GM12878 (cell line): ENCODE measurements at regions not wholly inside any gene's neighbourhood (a gene's known extent, or its start where the extent isn't known, plus 50 kb on each side); places are given as distances from the start of the nearest gene placed in this dataset.

ENCODE experiments used
- ATAC-seq: fragments of 200-7000 bp; cut with Tn5 transposase; 3 replicates; pipeline ENCODE4 v1.9.1; 2020; ENCODE audit warnings: mild to moderate bottlenecking, moderate library complexity
- BruUV-seq: library from RNA; stranded (reverse); fragments of 400-500 nt; replicated peaks from 2 replicates; lab custom pipeline; 2021; lab: Mats Ljungman, UMichigan
- CTCF ChIA-PET: fragments of 300-600 bp; sonication (Branson Sonifier 250); formaldehyde crosslinking; extraction: SDS; loops from one replicate; lab custom pipeline; 2021; ENCODE audit warnings: inconsistent platforms; lab: Yijun Ruan, JAX
- POLR2A ChIA-PET: fragments of 350-600 bp; formaldehyde crosslinking; extraction: SDS; loops from one replicate; lab custom pipeline; 2021; ENCODE audit warnings: inconsistent platforms; lab: Charles Lee
- RAD21 ChIA-PET: fragments of 300-600 bp; sonication (Branson Sonifier 250); formaldehyde crosslinking; loops from one replicate; lab custom pipeline; 2023; ENCODE audit warnings: antibody characterized with exemption; ENCODE audit not compliant: unreplicated experiment; lab: Charles Lee
- SMC1A ChIA-PET: fragments of 300-600 bp; sonication (Branson Sonifier 250); formaldehyde crosslinking; loops from one replicate; lab custom pipeline; 2023; ENCODE audit not compliant: unreplicated experiment, uncharacterized antibody; lab: Charles Lee
- DNase-seq: peaks from one replicate; pipeline ENCODE4 v3.0.0-alpha.2; 2011; ENCODE audit warnings: low read depth, low spot score
- FAIRE-seq: peaks from 3 replicates; lab custom pipeline; 2011; peaks lifted over from hg19 to GRCh38; lab: Jason Lieb, UNC
- H2AFZ ChIP-seq: 2 replicates; pipeline ENCODE4 v1.6.0; 2011; ENCODE audit warnings: low read depth, low read length, control low read depth; ENCODE audit not compliant: control insufficient read depth
- H3K27ac ChIP-seq: 2 replicates; pipeline ENCODE4 v1.5.1; 2011; ENCODE audit warnings: control low read depth; ENCODE audit not compliant: control insufficient read depth, insufficient read depth
- H3K27me3 ChIP-seq, 2 experiments: replicated peaks in 1 of 2; 2 replicates each; pipeline versions ENCODE4 v1.6.0 to v1.6.1; 2011; ENCODE audit warnings: low read length in 1 of 2; ENCODE audit not compliant: control insufficient read depth in 2 of 2, insufficient read depth in 2 of 2
- H3K36me3 ChIP-seq, 2 experiments: 2 replicates each; pipeline ENCODE4 v1.5.1; 2011; ENCODE audit warnings: low read length in 1 of 2; ENCODE audit not compliant: control insufficient read depth in 2 of 2, insufficient read depth in 2 of 2
- H3K4me1 ChIP-seq: 2 replicates; pipeline ENCODE4 v1.6.1; 2011; ENCODE audit warnings: mild to moderate bottlenecking, low read length, moderate library complexity, mixed read lengths; ENCODE audit not compliant: control insufficient read depth, insufficient read depth
- H3K4me2 ChIP-seq: 2 replicates; pipeline ENCODE4 v1.6.0; 2011; ENCODE audit warnings: control low read depth; ENCODE audit not compliant: control insufficient read depth, insufficient read depth
- H3K4me3 ChIP-seq: fragments of 200-600 bp; sonication (generic); 2 replicates; pipeline ENCODE4 v1.5.1; 2016
- H3K79me2 ChIP-seq: 2 replicates; pipeline ENCODE4 v1.6.0; 2011; ENCODE audit warnings: low read length; ENCODE audit not compliant: control insufficient read depth, insufficient read depth
- H3K9ac ChIP-seq: 2 replicates; pipeline ENCODE4 v1.8.0; 2011; ENCODE audit warnings: low read length, control low read depth, mixed read lengths; ENCODE audit not compliant: control insufficient read depth, insufficient read depth
- H3K9me3 ChIP-seq: replicated peaks from 3 replicates; pipeline ENCODE4 v1.5.1; 2011; ENCODE audit warnings: mild to moderate bottlenecking, low read length; ENCODE audit not compliant: control insufficient read depth, insufficient read depth
- H4K20me1 ChIP-seq: 2 replicates; pipeline ENCODE4 v1.6.0; 2011; ENCODE audit not compliant: control insufficient read depth, insufficient read depth
- BCL11A ChIP-seq: IDR thresholded peaks from 2 replicates; pipeline ENCODE4 v1.6.1; 2011; ENCODE audit warnings: low read depth, low read length
- BRCA1 ChIP-seq: IDR thresholded peaks from 2 replicates; pipeline ENCODE4 v1.6.1; 2011; ENCODE audit warnings: low read depth, low read length, improper control_type of control experiment
- HCFC1 ChIP-seq: fragments of 150-350 bp; IDR thresholded peaks from 2 replicates; pipeline ENCODE4 v1.6.1; 2014; ENCODE audit warnings: low read length
- JUNB ChIP-seq: IDR thresholded peaks from 2 replicates; pipeline ENCODE4 v1.6.1; 2016; ENCODE audit warnings: antibody characterized with exemption, mild to moderate bottlenecking
- MXI1 ChIP-seq: fragments of 150-350 bp; IDR thresholded peaks from 2 replicates; pipeline ENCODE4 v1.6.1; 2011; ENCODE audit warnings: low read depth, mild to moderate bottlenecking, inconsistent platforms, low read length, improper control_type of control experiment
- MYC ChIP-seq: IDR thresholded peaks from 2 replicates; pipeline ENCODE4 v1.6.1; 2011; ENCODE audit warnings: mild to moderate bottlenecking, low read length, moderate library complexity, inconsistent platforms; ENCODE audit not compliant: insufficient read depth, insufficient replicate concordance, insufficient read length, severe bottlenecking
- PML ChIP-seq: IDR thresholded peaks from 2 replicates; pipeline ENCODE4 v1.6.1; 2012; ENCODE audit warnings: low read length, inconsistent platforms
- RAD51 ChIP-seq: fragments of 450-650 bp; IDR thresholded peaks from 2 replicates; pipeline ENCODE4 v1.6.1; 2016; ENCODE audit warnings: moderate library complexity, mild to moderate bottlenecking, inconsistent platforms
- RUNX3 ChIP-seq: IDR thresholded peaks from 2 replicates; pipeline ENCODE4 v1.6.1; 2012; ENCODE audit warnings: low read length, inconsistent platforms
- SMAD1 ChIP-seq: fragments of 450-650 bp; IDR thresholded peaks from 2 replicates; pipeline ENCODE4 v1.6.1; 2018; ENCODE audit warnings: mild to moderate bottlenecking, low read depth; ENCODE audit not compliant: partially characterized antibody
- SPI1 ChIP-seq: IDR thresholded peaks from 2 replicates; pipeline ENCODE4 v1.6.1; 2011; ENCODE audit warnings: low read depth, mild to moderate bottlenecking, low read length, moderate library complexity, borderline replicate concordance; ENCODE audit not compliant: insufficient read depth
- SUPT20H ChIP-seq: IDR thresholded peaks from 2 replicates; pipeline ENCODE4 v1.6.1; 2011; ENCODE audit warnings: low read depth, mild to moderate bottlenecking, low read length, moderate library complexity, borderline replicate concordance; ENCODE audit not compliant: control insufficient read depth
- TARDBP ChIP-seq: IDR thresholded peaks from 2 replicates; pipeline ENCODE4 v1.6.1; 2016; ENCODE audit warnings: borderline replicate concordance
- TCF12 ChIP-seq: IDR thresholded peaks from 2 replicates; pipeline ENCODE4 v1.6.1; 2011; ENCODE audit warnings: low read depth, mild to moderate bottlenecking, low read length
- ZNF384 ChIP-seq: IDR thresholded peaks from 2 replicates; pipeline ENCODE4 v1.6.1; 2012; ENCODE audit warnings: low read depth, mild to moderate bottlenecking, low read length, improper control_type of control experiment, borderline replicate concordance
- WGBS: methylation state at CpG from one replicate; pipeline ENCODE4 v1.1.6; 2016; ENCODE audit warnings: low lambda C conversion rate; ENCODE audit not compliant: insufficient replicate concordance, insufficient coverage; ENCODE audit errors: missing lambda C conversion rate; 5-methylcytosine and 5-hydroxymethylcytosine counted together
- in situ Hi-C: fragments of 300-500 bp; cut with MboI; formaldehyde crosslinking; loops from 9 replicates; pipeline ENCODE4 v1.14.3; 2018; ENCODE audit warnings: mixed read lengths
- intact Hi-C: fragments of 100-400 bp; cut with micrococcal nuclease; formaldehyde crosslinking; loops from one replicate; pipeline ENCODE4 v1.14.2; 2022; ENCODE audit not compliant: unreplicated experiment
- TF ChIP-seq, protein P1 (sequence below): IDR thresholded peaks from 2 replicates; pipeline ENCODE4 v1.6.1; 2012; ENCODE audit warnings: low read depth, low read length, improper control_type of control experiment
- TF ChIP-seq, protein P2 (sequence below): IDR thresholded peaks from 2 replicates; pipeline ENCODE4 v1.6.1; 2011; ENCODE audit warnings: borderline replicate concordance, low read depth, mild to moderate bottlenecking, moderate library complexity, low read length; ENCODE audit not compliant: insufficient read depth, poor library complexity, severe bottlenecking
- TF ChIP-seq, protein P3 (sequence below): fragments of 450-650 bp; formaldehyde crosslinking; IDR thresholded peaks from 2 replicates; pipeline ENCODE4 v1.5.0; 2022; ENCODE audit warnings: mild to moderate bottlenecking, missing genetic modification characterization

DNA sequence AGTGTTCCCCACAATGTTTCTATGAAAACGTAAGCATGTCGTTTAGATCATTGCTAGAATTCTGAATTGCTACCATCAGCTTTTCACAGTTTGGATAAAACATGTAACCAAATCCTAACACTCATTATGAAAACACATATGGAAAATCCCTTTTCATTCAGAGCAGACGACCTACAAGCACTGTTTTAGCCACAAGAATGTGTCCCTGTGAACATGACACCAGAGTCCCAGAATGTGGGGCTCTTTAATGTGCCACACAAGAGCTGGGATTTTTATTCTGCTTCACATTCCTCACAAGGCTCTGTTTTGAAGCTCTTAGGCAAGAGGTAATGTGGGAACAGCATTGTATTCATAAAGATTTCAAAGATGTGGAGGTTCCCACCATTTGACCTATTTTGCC is 141.1 kb upstream of the CITED2 start:
- DNase-seq (no peak), FAIRE-seq (no peak), ATAC-seq (peak; percentile 89)
- H4K20me1 ChIP-seq: no peaks in the 10 kb centered on the region
- 0% methylated on average over 3 of the region's 3 CpGs for WGBS
- ChIA-PET CTCF (interaction anchor here (0.6 to 1.2 kb wide), 5 partner anchors 14 to 151 kb away, joined by 3 read pairs; no protein-coding TSS in a partner anchor), SMC1A (interaction anchor here (0.9 to 1.8 kb wide), 6 partner anchors 12 to 141 kb away, joined by 3 to 6 read pairs (median 4); partner anchors contain the start of gene CITED2), POLR2A (interaction anchor here (0.8 to 1.0 kb wide), 2 partner anchors 16 to 141 kb away, joined by 3 to 4 read pairs; partner anchors contain the start of gene CITED2), RAD21 (interaction anchor here (1.4 to 1.6 kb wide), 3 partner anchors 42 to 142 kb away, joined by 5 to 9 read pairs (median 7); no protein-coding TSS in a partner anchor)
- H2AFZ ChIP-seq: no peak overlapping the region; the same call in 1 of the 2 replicates
- no peaks in the 10 kb centered on the region for H3K4me1 ChIP-seq
- intact Hi-C loops (loop anchor here (1.0 kb wide), 1 partner anchor 41 kb away; no protein-coding TSS in a partner anchor), in situ Hi-C loops (no loop called here)
- H3K9ac ChIP-seq: no peak overlapping the region
- no peaks in the 10 kb centered on the region for H3K36me3 ChIP-seq
- H3K4me3 ChIP-seq: no peak overlapping the region
- no TSS peak for BruUV-seq
- H3K27me3 ChIP-seq: no peaks in the 10 kb centered on the region
- 0 out of 2 replicates have a peak overlapping the region, but pooled peaks have one; percentile 19 for H3K4me2 ChIP-seq
- no peak overlapping the region for H3K27ac ChIP-seq
- H3K79me2 ChIP-seq: no peaks in the 10 kb centered on the region
- no peaks in the 10 kb centered on the region for H3K9me3 ChIP-seq
- TF ChIP-seq, protein P1, sequence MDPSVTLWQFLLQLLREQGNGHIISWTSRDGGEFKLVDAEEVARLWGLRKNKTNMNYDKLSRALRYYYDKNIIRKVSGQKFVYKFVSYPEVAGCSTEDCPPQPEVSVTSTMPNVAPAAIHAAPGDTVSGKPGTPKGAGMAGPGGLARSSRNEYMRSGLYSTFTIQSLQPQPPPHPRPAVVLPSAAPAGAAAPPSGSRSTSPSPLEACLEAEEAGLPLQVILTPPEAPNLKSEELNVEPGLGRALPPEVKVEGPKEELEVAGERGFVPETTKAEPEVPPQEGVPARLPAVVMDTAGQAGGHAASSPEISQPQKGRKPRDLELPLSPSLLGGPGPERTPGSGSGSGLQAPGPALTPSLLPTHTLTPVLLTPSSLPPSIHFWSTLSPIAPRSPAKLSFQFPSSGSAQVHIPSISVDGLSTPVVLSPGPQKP: no peak
- TF ChIP-seq PML: no peak
- no peak for TF ChIP-seq TCF12
- peak; percentile 52 for TF ChIP-seq RUNX3
- peak; percentile 47; the same call in 1 of the 2 replicates for TF ChIP-seq JUNB
- TF ChIP-seq BRCA1: no peak
- TF ChIP-seq ZNF384: no peak
- TF ChIP-seq SUPT20H: no peak
- TF ChIP-seq, protein P2, sequence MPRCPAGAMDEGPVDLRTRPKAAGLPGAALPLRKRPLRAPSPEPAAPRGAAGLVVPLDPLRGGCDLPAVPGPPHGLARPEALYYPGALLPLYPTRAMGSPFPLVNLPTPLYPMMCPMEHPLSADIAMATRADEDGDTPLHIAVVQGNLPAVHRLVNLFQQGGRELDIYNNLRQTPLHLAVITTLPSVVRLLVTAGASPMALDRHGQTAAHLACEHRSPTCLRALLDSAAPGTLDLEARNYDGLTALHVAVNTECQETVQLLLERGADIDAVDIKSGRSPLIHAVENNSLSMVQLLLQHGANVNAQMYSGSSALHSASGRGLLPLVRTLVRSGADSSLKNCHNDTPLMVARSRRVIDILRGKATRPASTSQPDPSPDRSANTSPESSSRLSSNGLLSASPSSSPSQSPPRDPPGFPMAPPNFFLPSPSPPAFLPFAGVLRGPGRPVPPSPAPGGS: no peak
- TF ChIP-seq RAD51: no peak
- TF ChIP-seq TARDBP: no peak
- TF ChIP-seq HCFC1: no peak
- no peak for TF ChIP-seq SPI1
- TF ChIP-seq, protein P3, sequence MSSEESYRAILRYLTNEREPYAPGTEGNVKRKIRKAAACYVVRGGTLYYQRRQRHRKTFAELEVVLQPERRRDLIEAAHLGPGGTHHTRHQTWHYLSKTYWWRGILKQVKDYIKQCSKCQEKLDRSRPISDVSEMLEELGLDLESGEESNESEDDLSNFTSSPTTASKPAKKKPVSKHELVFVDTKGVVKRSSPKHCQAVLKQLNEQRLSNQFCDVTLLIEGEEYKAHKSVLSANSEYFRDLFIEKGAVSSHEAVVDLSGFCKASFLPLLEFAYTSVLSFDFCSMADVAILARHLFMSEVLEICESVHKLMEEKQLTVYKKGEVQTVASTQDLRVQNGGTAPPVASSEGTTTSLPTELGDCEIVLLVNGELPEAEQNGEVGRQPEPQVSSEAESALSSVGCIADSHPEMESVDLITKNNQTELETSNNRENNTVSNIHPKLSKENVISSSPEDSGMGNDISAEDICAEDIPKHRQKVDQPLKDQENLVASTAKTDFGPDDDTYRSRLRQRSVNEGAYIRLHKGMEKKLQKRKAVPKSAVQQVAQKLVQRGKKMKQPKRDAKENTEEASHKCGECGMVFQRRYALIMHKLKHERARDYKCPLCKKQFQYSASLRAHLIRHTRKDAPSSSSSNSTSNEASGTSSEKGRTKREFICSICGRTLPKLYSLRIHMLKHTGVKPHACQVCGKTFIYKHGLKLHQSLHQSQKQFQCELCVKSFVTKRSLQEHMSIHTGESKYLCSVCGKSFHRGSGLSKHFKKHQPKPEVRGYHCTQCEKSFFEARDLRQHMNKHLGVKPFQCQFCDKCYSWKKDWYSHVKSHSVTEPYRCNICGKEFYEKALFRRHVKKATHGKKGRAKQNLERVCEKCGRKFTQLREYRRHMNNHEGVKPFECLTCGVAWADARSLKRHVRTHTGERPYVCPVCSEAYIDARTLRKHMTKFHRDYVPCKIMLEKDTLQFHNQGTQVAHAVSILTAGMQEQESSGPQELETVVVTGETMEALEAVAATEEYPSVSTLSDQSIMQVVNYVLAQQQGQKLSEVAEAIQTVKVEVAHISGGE (CRISPR knock-in tag): no peak
- TF ChIP-seq SMAD1: no peak
- TF ChIP-seq MXI1: no peak
- TF ChIP-seq BCL11A: no peak
- no peak for TF ChIP-seq MYC
